Left forelimb (tissue), 1 donor: ENCODE measurements at regions not wholly inside any gene's neighbourhood (a gene's known extent, or its start where the extent isn't known, plus 50 kb on each side); places are given as distances from the start of the nearest gene placed in this dataset.
"Not testable (repeated sequence)": the region's sequence is repeated elsewhere in the genome, so short reads cannot be mapped to it uniquely, and the experiment has no call there.

ENCODE experiments used
- DNase-seq: peaks from one replicate; pipeline ENCODE4 v3.0.0-alpha.2; 2018; ENCODE audit warnings: low spot score

DNA sequence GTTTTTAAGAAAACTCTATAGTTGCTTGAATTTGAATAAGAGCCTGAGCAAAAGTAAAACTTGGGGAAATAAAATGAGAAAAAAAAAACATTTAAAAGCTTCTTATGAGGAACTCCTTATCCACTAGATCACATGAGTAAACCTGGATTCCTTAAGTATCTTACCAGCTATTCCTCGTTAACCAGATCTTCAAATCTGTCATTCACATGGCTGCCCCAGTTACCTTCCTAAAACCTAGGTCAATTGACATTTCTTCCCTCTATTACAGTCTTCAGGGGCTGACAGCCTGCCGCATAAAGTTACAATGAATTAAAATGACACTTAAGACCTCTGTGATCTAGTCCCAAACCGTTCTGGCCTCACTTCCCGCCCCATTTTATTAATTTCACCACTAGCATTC is 583.6 kb downstream of the NR2F2 start:
- no peak for DNase-seq

DNA sequence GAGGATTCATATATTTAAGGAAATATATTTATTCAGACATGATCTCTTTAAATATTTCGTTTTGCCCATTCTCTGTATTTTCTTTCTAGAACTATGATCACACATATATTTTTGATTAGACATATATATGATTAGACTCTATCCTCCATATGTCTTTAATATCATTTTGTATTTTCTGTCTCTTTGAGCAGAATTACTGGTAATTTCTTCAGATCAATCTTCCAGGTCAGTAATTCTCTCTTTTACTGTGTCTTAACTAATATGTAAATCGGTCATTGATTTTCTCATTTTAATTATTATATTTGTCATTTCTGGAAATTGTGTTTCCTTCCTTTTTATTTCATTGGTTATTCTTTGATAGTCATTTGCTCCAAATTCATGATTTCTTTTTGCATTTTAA is 586.2 kb downstream of the NR2F2 start:
- no peak for DNase-seq

- DNase-seq = no peak
Measured at GRCh38 chr15:96924570-96924969, 594.1 kb downstream of the NR2F2 start.

GRCh38 chr15:96947296-96948229 is 617.1 kb downstream of the NR2F2 start:
- no peak for DNase-seq

- DNase-seq = no peak
Measured at GRCh38 chr15:96948981-96949380, 618.5 kb downstream of the NR2F2 start.

DNA sequence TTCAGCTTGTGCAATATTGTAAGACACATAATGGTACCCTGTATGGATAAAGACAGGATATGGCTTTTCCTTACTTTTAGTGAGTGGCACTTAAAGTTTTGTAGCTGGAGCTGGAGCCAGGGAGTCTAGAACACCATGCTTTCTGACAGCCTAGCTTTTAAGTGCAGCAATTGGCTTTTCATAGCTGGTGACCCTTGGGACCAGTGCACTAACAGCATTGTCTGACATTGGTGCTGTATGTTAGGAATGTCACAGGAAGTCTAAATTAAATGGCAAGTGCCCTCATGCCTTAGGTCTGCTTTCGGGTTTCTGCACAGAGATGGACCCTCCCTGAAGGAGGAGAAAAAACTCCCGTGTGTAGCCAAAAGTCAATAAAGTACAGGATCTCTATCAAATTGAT is 628.2 kb downstream of the NR2F2 start:
- no peak for DNase-seq

DNA sequence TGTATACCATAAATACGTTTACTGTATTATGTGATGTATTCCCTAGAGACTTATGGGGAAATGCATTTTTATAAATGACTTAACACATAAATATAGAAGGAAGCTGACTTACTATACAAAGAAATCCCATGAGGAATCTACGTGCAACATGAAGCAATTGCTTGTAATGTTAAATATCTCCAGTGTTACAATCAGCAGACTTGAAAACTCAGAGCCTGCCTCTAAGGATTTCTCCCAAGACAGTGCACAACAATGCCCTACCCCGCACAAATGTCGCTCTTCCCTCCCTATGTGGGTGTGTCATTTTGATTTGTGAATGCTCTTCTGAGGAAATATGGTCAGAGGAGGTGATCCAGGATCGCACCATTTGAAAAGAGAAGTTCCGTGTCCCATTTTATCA is 629.0 kb downstream of the NR2F2 start:
- no peak for DNase-seq

- no peak for DNase-seq
Measured at GRCh38 chr15:96960711-96961480, 630.4 kb downstream of the NR2F2 start.

- DNase-seq = no peak
Measured at GRCh38 chr15:96966554-96966953, 636.1 kb downstream of the NR2F2 start.

DNA sequence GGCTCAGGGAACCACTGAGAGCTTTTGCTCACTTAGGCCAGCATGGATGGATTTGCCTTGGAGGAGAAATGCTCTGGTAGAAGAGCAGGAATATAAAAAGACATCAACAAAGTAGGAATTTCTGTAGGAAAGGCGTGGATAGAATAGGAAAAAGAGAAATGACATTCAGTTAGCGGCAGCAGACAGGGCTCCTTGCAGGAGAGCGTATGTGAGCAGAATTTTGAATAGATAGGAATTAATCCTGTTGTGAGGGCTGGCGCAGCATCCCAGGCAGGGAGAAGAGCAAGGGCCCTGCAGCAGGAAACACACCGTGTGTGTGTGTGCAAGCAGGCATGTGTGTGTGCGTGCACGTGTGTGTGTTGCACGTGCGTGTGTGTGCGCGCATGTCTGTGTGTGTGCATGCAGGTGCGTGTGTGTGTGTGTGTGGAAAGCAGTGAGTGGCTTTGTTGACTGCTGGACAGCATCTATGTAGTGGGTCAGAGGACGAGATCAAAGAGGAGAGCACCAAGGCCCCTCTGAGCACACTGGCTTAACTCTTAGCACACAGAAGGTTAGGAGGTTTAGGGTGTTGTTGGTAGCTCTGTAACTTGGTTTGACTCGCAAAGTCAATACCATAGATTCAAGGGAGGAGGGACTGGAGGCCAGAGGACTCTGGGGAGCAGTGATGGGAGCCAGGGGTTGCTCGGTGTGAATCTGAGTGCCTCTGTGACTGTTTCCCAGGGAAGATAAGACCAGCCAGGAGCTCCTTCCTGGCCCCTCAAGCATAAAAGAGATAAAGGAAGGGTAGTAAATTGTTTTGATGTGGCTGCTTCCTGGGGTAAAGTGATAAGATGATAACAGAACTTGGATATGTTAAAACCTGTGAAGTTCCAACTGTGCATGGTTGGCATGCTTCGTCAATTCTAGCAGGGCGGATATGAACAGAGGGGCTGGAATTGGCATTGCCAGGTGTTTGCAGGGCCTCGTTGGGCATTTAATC is 639.5 kb downstream of the NR2F2 start:
- DNase-seq = no peak

GRCh38 chr15:96972201-96972600 is 641.7 kb downstream of the NR2F2 start:
- no peak for DNase-seq

- no peak for DNase-seq
Measured at GRCh38 chr15:96974761-96975160, 644.3 kb downstream of the NR2F2 start.

- no peak for DNase-seq
Measured at GRCh38 chr15:96977886-96978285, 647.4 kb downstream of the NR2F2 start.

GRCh38 chr15:96978937-96979473 is 648.5 kb downstream of the NR2F2 start:
- no peak for DNase-seq

- not testable (repeated sequence) for DNase-seq
Measured at GRCh38 chr15:96984121-96984671, 653.7 kb downstream of the NR2F2 start.

GRCh38 chr15:96992817-96993216 is 662.3 kb downstream of the NR2F2 start:
- no peak for DNase-seq

DNA sequence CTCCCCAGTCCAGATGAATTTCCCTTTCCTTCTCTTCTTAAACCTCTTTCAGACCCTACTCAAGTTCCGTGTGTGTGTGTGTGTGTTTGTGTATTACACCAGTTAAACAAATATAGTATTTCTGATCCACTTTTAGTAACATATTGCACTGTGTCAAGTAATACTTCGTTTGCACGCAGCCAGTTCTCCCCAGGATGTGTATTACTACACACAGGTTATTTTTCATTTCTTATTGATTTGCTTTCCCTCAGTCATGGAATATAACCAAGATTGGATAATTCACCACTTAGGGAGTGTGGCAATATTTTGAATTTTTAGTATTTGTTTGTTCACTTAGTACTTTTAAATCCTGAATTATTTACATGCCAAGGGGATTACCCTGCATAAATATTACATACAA is 667.0 kb downstream of the NR2F2 start:
- no peak for DNase-seq

- no peak for DNase-seq
Measured at GRCh38 chr15:97009031-97009431, 678.5 kb downstream of the NR2F2 start.

GRCh38 chr15:97012986-97013385 is 682.5 kb downstream of the NR2F2 start:
- DNase-seq = no peak

DNA sequence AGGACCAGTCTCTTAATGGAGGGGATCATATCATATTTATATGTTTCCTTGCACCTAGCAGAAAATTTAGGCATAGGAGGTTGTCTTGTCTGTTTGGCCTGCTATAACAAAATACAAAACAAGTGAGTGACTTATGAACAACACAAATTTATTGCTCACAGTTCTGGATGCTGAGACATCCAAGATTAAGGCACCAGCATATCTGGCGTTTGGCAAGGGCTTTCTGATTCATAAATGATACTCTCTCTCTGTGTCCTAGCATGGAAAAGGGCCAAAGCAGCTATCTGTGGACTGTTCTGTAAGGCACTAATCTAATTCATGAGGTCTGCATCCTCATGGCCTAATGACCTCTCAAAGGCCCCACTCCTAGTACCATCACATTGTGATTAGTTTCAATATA is 683.0 kb downstream of the NR2F2 start:
- no peak for DNase-seq

GRCh38 chr15:97014001-97014400 is 683.5 kb downstream of the NR2F2 start:
- no peak for DNase-seq
